ENCODE measurements at regions not wholly inside any gene's neighbourhood (a gene's known extent, or its start where the extent isn't known, plus 50 kb on each side); places are given as distances from the start of the nearest gene placed in this dataset.

- no peak for TF ChIP-seq CTCF (conservative IDR thresholded peaks at IDR 0.05 in 1 of 2, IDR thresholded peaks at IDR 0.05 in 1 of 2; ENCODE audit: low read depth in 1 of 2, low read length in 2 of 2)
- TF ChIP-seq EZH2 (IDR thresholded peaks at IDR 0.05; ENCODE audit: low read length, missing control alignments) = no peak
Observed at GRCh38 chr7:81415181-81415580, 354.7 kb downstream of the HGF start.

Measured in fibroblast of lung (primary cell).